ENCODE measurements at regions not wholly inside any gene's neighbourhood (a gene's known extent, or its start where the extent isn't known, plus 50 kb on each side); places are given as distances from the start of the nearest gene placed in this dataset.

GRCh38 chr1:212186427-212187207 lies 98.6 kb upstream of the PPP2R5A start:
- DNase-seq (no peak), FAIRE-seq (no peak)
- Histone ChIP-seq H3K9me3 (ENCODE audit: control insufficient read depth in 2 of 3, insufficient read depth in 1 of 3, low read length in 3 of 3) (no peaks in the 10 kb centered on the region), H3K9ac (ENCODE audit: low read length in 3 of 3) (no peak overlapping the region), H3K36me3 (ENCODE audit: control insufficient read depth in 2 of 3, insufficient read depth in 3 of 3, low read length in 3 of 3) (no peaks in the 10 kb centered on the region), H3K27me3 (ENCODE audit: control insufficient read depth, insufficient read depth, low read length) (no peaks in the 10 kb centered on the region), H3K4me3 (ENCODE audit: low read length in 3 of 3) (no peak overlapping the region), H3K27ac (ENCODE audit: low read depth in 2 of 2, low read length in 2 of 2) (no peak overlapping the region), H3K4me1 (ENCODE audit: control insufficient read depth in 2 of 3, insufficient read depth in 2 of 3, low read depth in 1 of 3, low read length in 3 of 3) (peaks cover 0 to 2% (median 0%) of the 10 kb centered on the region in 3 donors)
- intact Hi-C loops (cut with DNase I): no loop called here
- no peak for TF ChIP-seq CTCF (IDR thresholded peaks at IDR 0.05; ENCODE audit: borderline replicate concordance, extremely low read depth, insufficient read depth)

GRCh38 chr1:212188599-212189351 lies 96.4 kb upstream of the PPP2R5A start:
- no peaks in the 10 kb centered on the region for H3K9me3 ChIP-seq (ENCODE audit: control insufficient read depth in 2 of 3, insufficient read depth in 1 of 3, low read length in 3 of 3)
- FAIRE-seq: no peak
- H3K4me3 ChIP-seq (ENCODE audit: low read length in 3 of 3): no peak overlapping the region

GRCh38 chr1:212189352-212189738 lies 95.9 kb upstream of the PPP2R5A start:
- H3K27me3 ChIP-seq (ENCODE audit: control insufficient read depth, insufficient read depth, low read length): no peaks in the 10 kb centered on the region
- FAIRE-seq: no peak
- no peaks in the 10 kb centered on the region for H3K4me1 ChIP-seq (ENCODE audit: control insufficient read depth in 2 of 3, insufficient read depth in 2 of 3, low read depth in 1 of 3, low read length in 3 of 3)
- no peak for DNase-seq
- H3K9me3 ChIP-seq (ENCODE audit: control insufficient read depth in 2 of 3, insufficient read depth in 1 of 3, low read length in 3 of 3): no peaks in the 10 kb centered on the region
- no peak overlapping the region for H3K27ac ChIP-seq (ENCODE audit: low read depth in 2 of 2, low read length in 2 of 2)
- TF ChIP-seq CTCF (IDR thresholded peaks at IDR 0.05; ENCODE audit: borderline replicate concordance, extremely low read depth, insufficient read depth): no peak
- H3K9ac ChIP-seq (ENCODE audit: low read length in 3 of 3): no peak overlapping the region
- no peaks in the 10 kb centered on the region for H3K36me3 ChIP-seq (ENCODE audit: control insufficient read depth in 2 of 3, insufficient read depth in 3 of 3, low read length in 3 of 3)
- H3K4me3 ChIP-seq (ENCODE audit: low read length in 3 of 3): no peak overlapping the region
- intact Hi-C loops (cut with DNase I): no loop called here

More at GRCh38 chr1:212188599-212189351, 96.4 kb upstream of the PPP2R5A start:
- intact Hi-C loops (cut with DNase I): no loop called here
- TF ChIP-seq CTCF (IDR thresholded peaks at IDR 0.05; ENCODE audit: borderline replicate concordance, extremely low read depth, insufficient read depth): no peak
- no peak for DNase-seq
- Histone ChIP-seq H3K4me1 (ENCODE audit: control insufficient read depth in 2 of 3, insufficient read depth in 2 of 3, low read depth in 1 of 3, low read length in 3 of 3) (peaks cover 0 to 2% (median 0%) of the 10 kb centered on the region in 3 donors), H3K27ac (ENCODE audit: low read depth in 2 of 2, low read length in 2 of 2) (no peak overlapping the region), H3K36me3 (ENCODE audit: control insufficient read depth in 2 of 3, insufficient read depth in 3 of 3, low read length in 3 of 3) (no peaks in the 10 kb centered on the region), H3K27me3 (ENCODE audit: control insufficient read depth, insufficient read depth, low read length) (no peaks in the 10 kb centered on the region), H3K9ac (ENCODE audit: low read length in 3 of 3) (no peak overlapping the region)

Measured in kidney (tissue), 13 donors.